ENCODE measurements at regions not wholly inside any gene's neighbourhood (a gene's known extent, or its start where the extent isn't known, plus 50 kb on each side); places are given as distances from the start of the nearest gene placed in this dataset.

DNA sequence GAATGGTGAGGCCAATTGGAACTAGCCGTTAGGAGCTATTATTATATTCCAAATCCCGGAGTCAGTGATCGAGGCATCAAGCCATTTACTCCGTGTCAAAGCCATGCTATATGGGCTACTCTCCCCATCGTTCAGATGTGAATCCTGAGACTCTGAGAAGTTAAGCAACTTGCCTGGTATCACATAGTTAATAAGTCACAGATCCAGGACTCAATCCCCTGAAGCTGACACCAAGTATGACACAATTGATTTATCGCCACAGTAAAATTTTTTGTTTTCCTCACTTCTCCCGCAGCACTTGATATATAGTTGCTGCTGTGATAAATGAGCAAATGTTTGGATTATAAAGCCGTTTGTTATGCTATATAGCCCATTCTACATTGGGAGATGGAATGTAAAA, 50.8 kb upstream of the TSHZ2 start:
- DNase-seq: no peak

- DNase-seq: no peak
These were observed 53.8 kb upstream of the TSHZ2 start for GRCh38 chr20:52918311-52918710.

DNA sequence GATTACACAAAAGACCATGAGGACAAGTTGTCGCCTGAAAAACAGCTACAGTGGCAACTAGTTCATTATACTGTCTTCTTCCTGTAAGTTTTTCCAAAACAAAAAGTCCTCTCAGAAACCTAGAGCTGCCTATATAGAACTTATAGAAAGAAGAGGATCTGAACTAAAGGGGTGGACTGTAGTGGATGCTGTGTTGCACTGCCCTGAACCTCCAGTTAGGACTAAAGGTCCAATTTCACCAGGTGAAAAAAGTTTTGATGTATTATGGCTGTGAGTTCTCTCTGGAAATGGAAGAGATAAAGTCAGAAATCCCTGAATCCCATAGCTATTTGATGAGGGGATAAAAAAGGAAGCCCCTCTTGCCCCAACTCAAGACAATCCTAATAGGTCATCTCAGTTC, 56.6 kb upstream of the TSHZ2 start:
- no peak for DNase-seq

DNA sequence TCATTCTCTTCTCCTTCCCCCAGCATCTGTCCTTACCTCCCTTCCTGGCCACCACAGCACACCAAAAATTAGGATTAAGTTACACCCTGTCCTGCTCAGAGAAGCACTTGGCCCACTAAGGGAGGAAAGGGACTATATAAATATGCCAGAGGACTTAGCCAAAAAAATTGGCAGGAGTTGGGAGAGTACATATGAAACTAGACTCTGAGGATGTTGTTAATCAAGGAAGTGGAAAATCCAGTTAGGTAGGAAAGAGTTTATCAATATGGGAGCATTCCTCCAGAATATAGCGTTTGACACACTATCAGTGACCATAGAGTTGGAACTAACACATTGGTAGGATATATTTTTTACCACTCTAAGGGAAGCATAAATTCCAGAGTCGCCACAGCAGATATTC, 57.3 kb upstream of the TSHZ2 start:
- no peak for DNase-seq

GRCh38 chr20:52913650-52914387, 58.3 kb upstream of the TSHZ2 start:
- DNase-seq: no peak

- DNase-seq: no peak
These were observed 66.7 kb upstream of the TSHZ2 start for GRCh38 chr20:52905241-52905994.

DNA sequence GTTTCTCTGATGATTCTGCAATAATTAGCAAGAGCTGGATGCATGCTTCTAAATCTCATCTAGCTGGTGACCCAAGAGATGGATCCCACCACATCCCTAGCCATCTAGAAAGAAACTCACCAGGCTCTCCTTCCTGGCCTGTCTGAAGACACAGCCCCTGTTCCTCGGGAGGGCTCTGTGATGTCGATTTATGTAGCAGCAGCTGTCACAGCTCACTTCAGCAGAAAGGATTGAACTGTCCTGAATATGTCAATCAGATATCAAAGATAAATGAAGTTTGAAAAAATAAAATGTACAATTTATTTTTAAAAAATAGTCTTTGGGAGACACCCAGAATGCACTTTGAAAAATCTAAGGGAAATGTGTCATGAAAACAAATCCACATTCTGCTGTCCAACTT, 67.3 kb upstream of the TSHZ2 start:
- DNase-seq: no peak

DNA sequence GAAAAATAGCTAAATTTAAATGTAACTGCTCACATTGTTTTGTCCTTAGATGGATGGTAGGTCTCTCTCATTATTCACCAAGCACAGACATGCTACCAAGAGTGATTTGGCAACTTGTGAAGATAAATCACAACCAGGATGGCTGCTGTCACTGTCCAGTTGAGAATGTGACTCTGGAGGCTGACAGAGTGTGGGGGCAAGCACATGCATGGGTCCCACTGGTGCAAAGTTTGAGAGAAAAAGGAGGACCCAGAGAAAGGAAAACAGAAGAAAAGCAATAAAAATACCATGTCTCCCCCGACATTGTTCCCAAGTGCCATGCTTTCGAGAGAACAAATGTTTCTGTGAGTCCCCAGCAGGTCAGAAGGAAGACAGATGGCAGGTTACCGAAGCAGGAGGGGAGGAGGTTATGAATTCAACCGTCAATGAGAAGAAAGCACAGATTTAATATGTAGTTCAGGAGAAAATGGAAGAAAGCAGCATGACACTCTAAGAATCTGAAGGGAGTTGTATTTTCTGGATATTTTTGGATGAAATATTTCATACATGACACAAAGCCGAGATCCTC, 73.0 kb upstream of the TSHZ2 start:
- no peak for DNase-seq

DNA sequence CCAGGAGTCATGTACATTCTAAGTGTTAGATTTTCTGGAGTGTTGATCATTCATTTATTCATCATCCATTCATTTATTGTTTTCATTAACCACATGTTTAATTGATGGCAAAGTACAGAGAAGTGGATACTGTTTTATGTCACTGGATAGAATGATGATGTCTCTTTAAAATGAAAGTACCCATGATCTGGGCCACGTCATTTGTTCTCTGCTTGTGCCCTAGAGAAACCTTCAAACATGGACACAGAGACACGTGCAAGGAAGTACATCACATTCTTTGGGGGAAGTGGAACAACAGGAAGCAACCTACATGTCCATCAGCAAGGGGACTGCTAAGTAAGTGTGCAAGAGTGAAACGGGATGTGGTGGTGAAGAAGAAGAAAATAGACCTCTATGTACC, 75.8 kb upstream of the TSHZ2 start:
- DNase-seq: peak in 1 of 5 experiments; percentile 45

DNA sequence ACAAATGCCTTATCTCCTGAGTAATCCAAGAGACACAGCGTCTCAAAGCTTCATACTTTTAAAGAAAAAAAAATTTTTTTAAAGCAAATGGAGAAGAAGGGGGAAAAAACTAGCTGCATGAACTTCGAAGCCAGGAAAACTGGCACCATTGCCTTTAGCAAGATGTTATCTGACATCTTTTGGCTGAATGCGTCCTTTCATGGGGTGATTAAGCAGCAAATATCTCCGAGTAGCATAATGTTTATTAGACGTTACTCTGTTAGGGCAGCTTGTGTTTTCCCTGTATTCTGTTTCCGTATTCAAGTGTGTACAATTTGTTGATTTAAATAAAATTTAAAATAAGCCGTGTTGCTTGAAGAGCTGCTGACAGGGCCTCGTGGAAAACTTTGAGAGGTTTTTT, 76.5 kb upstream of the TSHZ2 start:
- DNase-seq: no peak

DNA sequence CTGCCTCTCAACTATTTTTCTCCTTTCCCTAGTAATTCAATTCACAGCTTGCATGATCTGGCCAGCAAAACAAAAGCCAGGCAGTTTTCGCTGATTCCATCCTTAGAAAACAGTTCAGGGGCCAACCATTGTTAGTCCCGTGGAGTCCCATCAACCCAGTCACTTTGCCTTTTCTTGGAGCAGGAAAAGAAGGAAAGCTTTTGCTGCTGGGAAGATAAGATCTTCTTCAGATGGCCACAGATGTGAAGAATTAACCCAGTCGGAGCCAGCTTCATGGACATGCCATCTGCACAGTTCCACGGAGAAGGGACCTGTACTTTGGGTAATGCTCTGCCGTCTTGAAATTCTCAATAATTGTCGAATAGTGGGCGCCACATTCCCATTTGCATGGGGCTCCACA, 76.9 kb upstream of the TSHZ2 start:
- no peak for DNase-seq

DNA sequence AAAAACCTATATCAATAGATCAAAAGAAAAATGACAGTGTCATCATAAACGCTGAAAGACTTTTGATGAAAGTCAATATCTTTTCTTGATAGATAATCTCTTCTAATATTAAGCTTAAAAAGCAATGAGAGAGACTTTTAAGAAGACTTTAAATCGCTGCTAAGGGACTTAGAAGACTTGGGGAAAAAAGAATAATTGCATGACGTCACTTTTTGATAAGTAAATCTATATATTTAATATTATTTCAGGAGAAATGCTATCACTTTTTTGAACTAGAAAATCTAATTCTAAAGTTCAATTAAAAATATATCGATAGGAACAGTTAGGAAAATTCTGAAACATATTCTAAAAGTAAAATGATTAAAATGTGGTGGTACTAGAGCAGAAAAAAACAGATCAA, 78.7 kb upstream of the TSHZ2 start:
- DNase-seq: no peak

DNA sequence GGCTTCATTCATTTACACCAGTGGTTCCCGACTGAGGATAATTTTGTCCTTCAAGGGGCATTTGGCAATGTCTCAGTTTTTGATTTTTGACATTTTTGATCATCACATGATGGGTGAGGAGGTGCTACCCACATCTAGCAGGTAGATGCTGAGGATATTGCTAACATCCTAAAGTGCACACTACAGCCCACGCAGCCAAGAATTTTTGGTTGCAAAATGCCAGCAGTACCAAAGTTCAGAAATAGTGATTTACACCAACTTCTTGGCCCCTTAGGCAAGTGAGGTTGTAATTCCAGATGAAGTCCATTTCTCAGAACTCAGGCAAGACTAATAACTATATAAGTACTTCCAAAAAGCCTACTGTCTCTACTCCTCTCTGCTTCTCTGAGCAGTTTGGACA, 80.1 kb upstream of the TSHZ2 start:
- no peak for DNase-seq

- no peak for DNase-seq
These were observed 82.0 kb upstream of the TSHZ2 start for GRCh38 chr20:52890130-52890529.

DNA sequence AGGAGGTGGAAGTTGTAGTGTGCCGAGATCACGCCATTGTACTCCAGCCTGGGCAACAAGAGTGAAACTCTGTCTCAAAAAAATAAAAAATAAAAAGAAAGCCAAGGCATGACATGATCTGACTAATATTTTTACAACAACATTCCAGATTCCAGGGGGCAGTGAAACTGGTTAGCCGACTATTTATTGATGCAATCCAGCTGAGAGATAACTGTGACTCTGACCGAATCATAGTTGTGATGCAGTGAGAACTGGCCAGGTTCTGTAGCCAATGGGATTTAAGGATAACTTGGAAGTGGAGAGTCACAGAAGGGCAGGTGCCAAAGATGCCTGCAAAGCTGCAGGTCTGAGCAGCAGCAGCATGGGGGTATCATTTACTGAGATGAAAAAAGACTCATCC, 82.9 kb upstream of the TSHZ2 start:
- DNase-seq: no peak

DNA sequence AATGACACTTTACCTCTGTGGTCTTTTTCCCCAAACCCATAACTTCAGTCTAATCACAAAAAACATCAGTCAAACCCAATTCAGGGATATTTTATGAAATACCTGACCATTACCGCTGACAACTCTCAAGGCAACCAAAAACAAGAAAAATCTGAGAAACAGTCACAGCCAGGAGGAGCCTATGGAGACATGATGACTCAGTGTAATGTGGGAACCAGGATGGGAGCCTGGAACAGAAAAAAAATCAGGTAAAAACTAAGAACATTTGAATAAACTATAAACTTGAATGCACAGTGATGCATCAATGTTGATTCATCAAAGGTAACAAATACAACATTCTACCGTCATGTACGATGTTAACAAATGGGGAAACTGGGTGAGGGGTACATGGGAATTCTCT, 84.1 kb upstream of the TSHZ2 start:
- DNase-seq: no peak

DNA sequence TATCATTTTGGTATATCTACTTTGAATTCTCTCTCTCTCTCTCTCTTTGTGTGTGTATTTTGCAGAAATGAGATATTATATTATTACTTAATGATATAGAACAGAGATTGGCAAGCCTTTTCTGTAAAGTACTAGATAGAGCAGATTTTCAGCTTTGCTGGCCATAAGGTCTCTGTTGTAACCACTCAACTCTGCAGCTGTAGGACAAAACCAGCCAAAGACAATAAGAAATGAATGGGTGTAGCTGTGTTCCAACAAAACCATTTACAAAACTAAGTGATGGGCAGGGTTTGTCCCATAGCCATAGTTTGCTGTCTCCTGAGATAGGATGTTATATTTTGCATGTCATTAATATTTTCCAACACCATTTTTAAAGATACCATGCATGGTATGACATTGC, 91.2 kb upstream of the TSHZ2 start:
- no peak for DNase-seq

GRCh38 chr20:52880259-52880658, 91.9 kb upstream of the TSHZ2 start:
- DNase-seq: no peak

DNA sequence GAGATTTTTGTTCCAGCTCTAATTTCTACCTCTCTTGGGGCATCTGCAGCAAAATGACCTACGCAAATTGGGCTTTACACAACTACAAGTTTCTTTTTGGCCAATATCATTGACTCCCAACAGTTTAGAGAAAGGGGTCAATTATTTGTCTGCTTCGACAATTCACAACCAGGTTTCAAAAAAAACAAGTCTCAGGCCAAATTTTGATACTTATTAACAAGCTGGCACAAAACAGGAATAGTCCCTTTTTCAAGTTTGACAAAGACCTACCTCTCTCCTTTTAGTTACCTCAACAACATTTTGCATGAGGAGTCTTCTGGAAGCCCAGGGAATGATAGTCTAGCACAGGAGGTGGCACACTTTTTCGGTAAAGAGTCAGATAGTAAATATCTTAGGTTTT, 97.9 kb upstream of the TSHZ2 start:
- DNase-seq: no peak

DNA sequence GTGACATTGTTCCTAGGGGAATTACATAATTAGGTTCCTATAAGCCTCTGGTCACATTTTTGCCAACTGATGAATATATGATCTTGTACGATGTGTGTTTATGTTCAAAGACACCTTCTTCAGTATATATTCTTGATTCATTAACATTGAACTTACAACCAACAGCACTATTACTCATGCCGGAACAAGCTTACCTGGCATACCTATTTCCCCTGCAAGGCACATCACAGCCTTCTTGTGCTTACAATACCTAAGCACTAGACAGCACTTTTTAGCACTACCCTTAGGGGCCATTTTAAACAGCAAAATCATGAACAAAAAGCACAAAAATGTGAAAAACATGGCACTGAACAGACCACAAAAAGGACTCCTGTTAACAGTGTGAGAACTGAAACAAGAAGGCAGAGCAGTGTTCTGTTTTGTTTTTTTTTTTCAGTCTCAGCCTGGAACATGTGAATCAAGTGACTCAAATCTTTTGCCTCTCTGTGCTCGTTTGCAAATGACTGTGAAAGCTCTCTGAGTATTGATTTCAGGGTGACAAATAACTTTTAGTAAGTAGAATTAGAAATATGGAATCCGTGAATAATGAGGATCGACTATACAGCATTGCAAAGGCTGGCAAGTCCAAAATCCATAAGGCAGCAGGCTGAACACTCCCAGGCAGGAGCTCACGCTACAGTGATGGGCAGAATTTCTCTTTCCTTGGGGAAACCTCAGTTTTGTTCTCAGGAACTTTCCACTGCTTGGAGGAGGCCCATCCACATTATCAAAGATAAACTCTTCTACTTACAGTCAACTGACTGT, 102.3 kb upstream of the TSHZ2 start:
- peak in 1 of 5 experiments; percentile 24 for DNase-seq

- DNase-seq: no peak
These were observed 102.9 kb upstream of the TSHZ2 start for GRCh38 chr20:52869276-52869675.

- no peak for DNase-seq
These were observed 104.9 kb upstream of the TSHZ2 start for GRCh38 chr20:52867305-52867704.

DNA sequence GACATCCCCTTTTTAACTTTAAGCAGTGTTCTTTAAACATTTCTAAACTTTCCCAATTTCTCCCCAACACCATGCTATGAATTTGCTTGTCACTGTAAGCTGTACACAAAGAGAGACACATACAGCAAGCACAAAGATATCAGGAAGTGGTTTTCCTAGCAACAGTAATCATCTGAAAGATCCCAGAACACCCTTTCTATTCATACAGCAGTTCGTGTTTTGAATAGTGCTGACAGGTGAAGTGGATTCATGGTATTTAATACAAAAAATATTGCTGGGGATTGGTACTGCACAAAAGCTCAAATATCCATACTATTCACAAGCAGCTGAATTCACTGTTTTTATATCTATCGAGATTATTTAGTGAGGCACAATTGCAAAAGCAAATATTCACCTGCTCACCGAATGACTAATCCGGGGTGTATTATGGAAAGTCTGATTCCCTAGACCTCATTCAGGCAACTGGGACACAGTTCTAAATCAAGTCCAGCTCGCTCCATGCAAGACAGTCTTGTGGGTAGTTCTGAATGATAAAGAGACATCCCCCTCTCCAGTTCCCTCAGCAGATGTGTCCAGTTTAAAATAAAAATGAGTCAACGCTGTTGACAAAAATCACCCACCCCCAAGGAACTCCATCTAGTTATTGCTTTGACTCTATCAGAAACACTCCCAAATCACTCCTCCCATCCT, 107.1 kb upstream of the TSHZ2 start:
- DNase-seq: no peak

All from T-helper 2 cell (primary cell).